Neural crest cell (in vitro differentiated cells): ENCODE measurements at regions not wholly inside any gene's neighbourhood (a gene's known extent, or its start where the extent isn't known, plus 50 kb on each side); places are given as distances from the start of the nearest gene placed in this dataset.

Source experiments
- DNase-seq: peaks from one replicate; pipeline ENCODE4 v3.0.0; 2021; ENCODE audit warnings: low read depth, mixed read lengths, low spot score
- H3K27ac Mint-ChIP-seq: one replicate; pipeline ENCODE4 v1.8.0; 2021; ENCODE audit warnings: mild to moderate bottlenecking, mixed read lengths; ENCODE audit not compliant: unreplicated experiment
- H3K27me3 Mint-ChIP-seq: 2 replicates; pipeline ENCODE4 v1.8.0; 2021; ENCODE audit warnings: low read depth, mild to moderate bottlenecking, mixed read lengths
- H3K36me3 Mint-ChIP-seq: 2 replicates; pipeline ENCODE4 v1.8.0; 2021; ENCODE audit warnings: low read depth, mild to moderate bottlenecking, mixed read lengths
- H3K4me1 Mint-ChIP-seq: 2 replicates; pipeline ENCODE4 v1.8.0; 2021; ENCODE audit warnings: mixed read lengths
- H3K4me3 Mint-ChIP-seq: one replicate; pipeline ENCODE4 v1.8.0; 2021; ENCODE audit warnings: mild to moderate bottlenecking, mixed read lengths
- H3K9me3 Mint-ChIP-seq: 2 replicates; pipeline ENCODE4 v1.8.0; 2021; ENCODE audit warnings: mixed read lengths
- TF ChIP-seq, protein P1 (sequence below): fragments of 200-600 bp; sonication (generic); conservative IDR thresholded peaks from 2 replicates; pipeline ENCODE4 v1.5.0; 2021; ENCODE audit warnings: antibody characterized with exemption, mild to moderate bottlenecking

DNA sequence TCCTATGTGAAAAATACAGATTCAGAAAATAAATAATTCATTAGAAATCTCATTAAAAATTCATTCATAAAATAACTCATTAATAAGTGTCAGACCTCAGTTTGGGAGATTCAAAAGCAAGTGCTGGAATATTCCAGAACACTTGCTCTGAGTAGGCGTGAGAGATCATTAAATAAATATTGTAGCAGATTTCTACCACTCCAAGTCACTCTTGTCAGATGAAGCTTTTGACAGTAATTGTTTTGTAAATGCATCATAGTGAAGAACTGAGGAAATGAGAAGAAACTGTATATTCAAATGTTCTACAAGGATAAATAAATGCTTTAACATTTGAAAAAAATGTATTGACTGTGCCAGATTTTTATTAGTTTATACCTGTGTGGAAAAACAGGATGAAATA lies 1228.1 kb downstream of the SLITRK1 start:
- no peaks in the 10 kb centered on the region for H3K9me3 Mint-ChIP-seq
- no peak overlapping the region for H3K4me3 Mint-ChIP-seq
- no peak overlapping the region for H3K27ac Mint-ChIP-seq
- H3K27me3 Mint-ChIP-seq, result no peaks in the 10 kb centered on the region
- DNase-seq, result no peak
- H3K36me3 Mint-ChIP-seq, result no peaks in the 10 kb centered on the region
- TF ChIP-seq, protein P1, sequence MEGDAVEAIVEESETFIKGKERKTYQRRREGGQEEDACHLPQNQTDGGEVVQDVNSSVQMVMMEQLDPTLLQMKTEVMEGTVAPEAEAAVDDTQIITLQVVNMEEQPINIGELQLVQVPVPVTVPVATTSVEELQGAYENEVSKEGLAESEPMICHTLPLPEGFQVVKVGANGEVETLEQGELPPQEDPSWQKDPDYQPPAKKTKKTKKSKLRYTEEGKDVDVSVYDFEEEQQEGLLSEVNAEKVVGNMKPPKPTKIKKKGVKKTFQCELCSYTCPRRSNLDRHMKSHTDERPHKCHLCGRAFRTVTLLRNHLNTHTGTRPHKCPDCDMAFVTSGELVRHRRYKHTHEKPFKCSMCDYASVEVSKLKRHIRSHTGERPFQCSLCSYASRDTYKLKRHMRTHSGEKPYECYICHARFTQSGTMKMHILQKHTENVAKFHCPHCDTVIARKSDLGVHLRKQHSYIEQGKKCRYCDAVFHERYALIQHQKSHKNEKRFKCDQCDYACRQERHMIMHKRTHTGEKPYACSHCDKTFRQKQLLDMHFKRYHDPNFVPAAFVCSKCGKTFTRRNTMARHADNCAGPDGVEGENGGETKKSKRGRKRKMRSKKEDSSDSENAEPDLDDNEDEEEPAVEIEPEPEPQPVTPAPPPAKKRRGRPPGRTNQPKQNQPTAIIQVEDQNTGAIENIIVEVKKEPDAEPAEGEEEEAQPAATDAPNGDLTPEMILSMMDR, result no peak
- no peaks in the 10 kb centered on the region for H3K4me1 Mint-ChIP-seq

DNA sequence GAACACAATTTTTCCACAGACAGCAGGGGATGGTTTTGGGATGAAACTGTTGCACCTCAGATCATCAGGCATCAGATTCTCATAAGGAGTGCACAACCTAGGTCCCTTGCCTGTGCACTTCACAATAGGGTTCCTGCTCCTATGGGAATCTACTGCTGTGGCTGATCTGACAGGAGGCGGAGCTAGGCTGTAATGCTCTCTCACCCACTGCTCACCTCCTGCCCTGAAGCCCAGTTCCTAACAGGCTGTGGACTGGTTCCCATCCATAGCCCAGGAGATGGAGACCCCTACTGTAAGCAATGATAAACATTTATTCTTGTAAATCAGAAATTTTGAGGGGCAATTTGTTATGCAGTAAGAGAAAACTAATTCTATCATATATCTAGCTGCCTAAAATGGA lies 1234.7 kb downstream of the SLITRK1 start:
- no peaks in the 10 kb centered on the region for H3K9me3 Mint-ChIP-seq
- H3K4me3 Mint-ChIP-seq, result no peak overlapping the region
- no peak overlapping the region for H3K27ac Mint-ChIP-seq
- TF ChIP-seq, protein P1, result no peak
- DNase-seq, result no peak
- H3K27me3 Mint-ChIP-seq, result no peaks in the 10 kb centered on the region
- no peaks in the 10 kb centered on the region for H3K36me3 Mint-ChIP-seq
- no peaks in the 10 kb centered on the region for H3K4me1 Mint-ChIP-seq

DNA sequence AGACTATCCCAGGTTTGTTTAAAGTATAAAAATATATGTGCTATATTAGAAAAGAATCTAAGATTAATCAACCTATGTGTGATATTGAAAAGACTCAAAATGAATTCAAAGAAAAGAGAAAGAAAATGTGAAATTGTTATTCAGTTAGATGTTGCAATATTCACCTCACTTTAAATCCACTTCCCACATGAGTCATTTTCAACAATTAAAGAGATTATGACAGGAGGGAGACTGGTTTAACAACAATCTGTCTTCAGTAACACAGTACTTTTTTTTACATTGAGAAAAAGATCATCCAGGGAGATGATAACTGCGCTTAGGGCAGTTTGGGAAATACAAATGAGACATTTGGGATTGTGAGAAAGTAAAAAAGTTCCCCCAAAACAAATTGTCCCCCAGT lies 1246.2 kb downstream of the SLITRK1 start:
- DNase-seq, result no peak

DNA sequence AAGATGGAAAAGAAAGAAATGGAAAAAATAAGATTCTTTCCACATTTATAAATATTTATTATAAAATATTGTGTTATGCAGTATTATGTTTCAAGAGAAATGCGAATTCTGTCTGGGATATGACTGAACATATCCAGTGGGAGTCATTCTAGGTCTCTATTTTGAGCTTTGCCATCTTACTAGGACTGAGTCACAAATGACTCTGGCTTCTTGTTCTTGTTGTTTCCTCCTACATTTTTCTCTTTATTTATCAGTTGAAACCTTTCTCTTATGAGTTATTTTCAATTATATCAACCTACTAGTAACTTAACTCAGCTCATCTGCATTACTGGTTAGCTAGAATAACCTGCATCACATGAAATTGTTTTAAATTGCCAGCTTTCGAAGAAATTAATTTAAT lies 1247.3 kb downstream of the SLITRK1 start:
- Mint-ChIP-seq H3K27me3 (no peaks in the 10 kb centered on the region), H3K4me1 (no peaks in the 10 kb centered on the region), H3K9me3 (peaks cover 7% of the 10 kb centered on the region), H3K36me3 (no peaks in the 10 kb centered on the region), H3K27ac (no peak overlapping the region), H3K4me3 (no peak overlapping the region)
- TF ChIP-seq, protein P1, result no peak
- DNase-seq, result no peak

More for the DNA sequence above, 1246.2 kb downstream of the SLITRK1 start:
- H3K27ac Mint-ChIP-seq, result no peak overlapping the region
- no peaks in the 10 kb centered on the region for H3K4me1 Mint-ChIP-seq
- TF ChIP-seq, protein P1, result no peak
- H3K4me3 Mint-ChIP-seq, result no peak overlapping the region
- no peaks in the 10 kb centered on the region for H3K36me3 Mint-ChIP-seq
- H3K9me3 Mint-ChIP-seq, result peaks cover 7% of the 10 kb centered on the region
- H3K27me3 Mint-ChIP-seq, result no peaks in the 10 kb centered on the region

DNA sequence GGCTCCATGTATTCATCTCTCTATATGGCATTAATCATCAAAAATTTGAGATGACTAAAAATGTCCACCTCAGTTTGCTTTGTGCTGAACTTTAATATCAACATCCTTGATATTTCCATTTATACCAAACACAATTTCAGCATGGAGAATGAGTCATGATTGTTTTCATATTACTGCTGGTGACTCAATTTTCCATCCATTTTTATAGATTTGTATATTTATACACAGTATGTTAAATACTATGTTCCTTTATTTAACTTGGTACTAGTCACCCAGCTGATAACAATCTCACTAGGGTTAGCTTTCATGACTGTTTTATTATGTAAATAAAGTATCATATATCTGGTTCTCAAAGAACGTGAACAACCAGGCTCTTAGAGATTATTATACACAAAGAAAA lies 1255.1 kb downstream of the SLITRK1 start:
- Mint-ChIP-seq H3K9me3 (no peaks in the 10 kb centered on the region), H3K4me3 (no peak overlapping the region), H3K36me3 (no peaks in the 10 kb centered on the region), H3K27me3 (no peaks in the 10 kb centered on the region), H3K27ac (no peak overlapping the region), H3K4me1 (no peaks in the 10 kb centered on the region)
- TF ChIP-seq, protein P1, result no peak
- DNase-seq, result no peak

DNA sequence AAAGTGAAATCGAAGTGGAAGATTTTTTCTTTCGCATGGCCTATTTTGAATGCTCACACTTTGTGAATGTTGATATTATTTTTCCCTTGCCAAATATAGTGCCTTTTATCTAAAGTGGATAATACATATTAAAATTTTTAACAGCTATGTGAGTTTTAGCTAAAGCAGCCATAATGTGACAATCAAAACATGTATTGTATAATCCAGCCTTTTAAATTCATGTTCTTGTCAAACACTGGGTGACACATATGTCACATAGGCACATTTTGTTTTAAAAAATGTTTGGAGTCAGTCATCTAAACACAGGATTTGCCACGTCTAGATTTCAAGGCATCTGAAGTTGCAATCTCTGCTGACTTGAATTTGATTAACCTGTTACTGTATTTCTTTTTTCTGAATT lies 1256.6 kb downstream of the SLITRK1 start:
- Mint-ChIP-seq H3K4me3 (no peak overlapping the region), H3K4me1 (no peaks in the 10 kb centered on the region), H3K9me3 (no peaks in the 10 kb centered on the region), H3K27me3 (no peaks in the 10 kb centered on the region), H3K27ac (no peak overlapping the region), H3K36me3 (no peaks in the 10 kb centered on the region)
- TF ChIP-seq, protein P1, result no peak
- DNase-seq, result no peak
